ENCODE measurements at regions not wholly inside any gene's neighbourhood (a gene's known extent, or its start where the extent isn't known, plus 50 kb on each side); places are given as distances from the start of the nearest gene placed in this dataset.

- no peak for DNase-seq (ENCODE audit: low read depth in 2 of 2)
These were observed 65.3 kb upstream of the C14orf180 start for GRCh38 chr14:104514156-104514848.

GRCh38 chr14:104515059-104515810 is 64.3 kb upstream of the C14orf180 start:
- DNase-seq (ENCODE audit: low read depth in 2 of 2), result no peak

DNA sequence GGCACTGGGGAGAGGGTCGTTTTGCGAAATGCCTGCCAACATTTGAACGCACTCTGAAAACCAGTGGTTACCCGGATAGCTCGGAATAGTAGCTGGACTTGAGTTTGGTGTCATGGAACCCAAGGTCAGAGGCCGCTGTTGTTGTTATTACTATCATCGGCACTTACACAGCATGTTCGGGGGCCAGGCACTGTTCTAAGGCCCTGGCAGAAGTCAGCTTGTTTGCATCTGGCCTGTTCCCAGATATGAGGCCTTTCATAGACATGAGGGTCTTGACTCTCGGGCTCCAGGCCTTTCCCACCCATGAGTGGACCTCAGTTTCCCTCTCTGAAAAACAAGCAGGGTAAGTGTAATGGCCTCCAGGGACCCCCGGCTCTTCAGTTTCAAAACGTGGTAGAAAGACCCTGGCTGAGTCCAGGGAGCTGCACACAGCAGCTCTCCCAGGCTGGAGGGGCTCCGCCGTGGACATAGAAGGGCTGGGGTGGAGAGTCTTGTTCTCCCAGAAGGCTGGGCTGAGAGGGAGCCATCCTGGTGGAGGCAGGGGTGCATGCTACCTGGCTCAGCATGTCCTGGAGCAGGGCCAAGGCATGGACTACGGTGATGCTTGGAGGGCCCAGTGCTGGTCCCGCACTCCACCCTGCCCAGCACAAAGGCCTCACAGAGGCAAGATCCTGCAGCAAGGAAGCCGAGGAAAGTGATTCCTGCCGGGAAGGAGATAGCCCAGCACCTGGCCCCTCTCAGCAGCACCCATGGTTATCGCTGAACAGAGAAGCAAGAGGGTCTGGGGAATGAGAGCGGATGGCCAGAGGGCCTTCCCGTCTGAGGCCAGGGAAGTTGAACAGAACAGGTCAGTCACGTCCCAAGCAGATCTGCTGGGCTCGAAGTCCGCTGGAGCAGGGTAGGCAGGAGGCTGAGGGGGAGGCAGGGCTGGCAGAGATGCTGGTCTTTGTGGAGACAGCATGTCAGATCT is 63.5 kb upstream of the C14orf180 start:
- DNase-seq (ENCODE audit: low read depth in 2 of 2), result no peak

- DNase-seq (ENCODE audit: low read depth in 2 of 2), result no peak
These were observed 62.7 kb upstream of the C14orf180 start for GRCh38 chr14:104516906-104517305.

DNA sequence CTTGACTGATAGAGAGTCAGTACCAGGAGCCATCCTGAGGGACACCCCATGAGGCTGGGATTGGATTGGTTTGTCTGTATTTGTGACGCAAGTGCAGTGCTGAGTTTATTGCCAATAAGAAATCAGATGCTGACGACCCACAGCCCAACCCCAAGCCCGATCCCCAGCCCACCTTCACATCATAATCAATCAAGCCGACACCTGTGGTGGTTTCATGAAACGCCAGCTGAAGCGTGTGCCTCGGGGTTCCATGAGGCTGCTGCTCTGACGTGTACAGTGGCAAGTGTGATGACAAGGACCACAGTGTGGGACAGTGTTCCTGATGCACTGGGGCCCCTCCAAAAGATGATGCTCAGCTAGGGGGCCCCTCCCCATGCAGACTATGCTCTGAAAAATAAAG is 62.1 kb upstream of the C14orf180 start:
- DNase-seq (ENCODE audit: low read depth in 2 of 2), result no peak

GRCh38 chr14:104517867-104518266 is 61.7 kb upstream of the C14orf180 start:
- no peak for DNase-seq (ENCODE audit: low read depth in 2 of 2)

DNA sequence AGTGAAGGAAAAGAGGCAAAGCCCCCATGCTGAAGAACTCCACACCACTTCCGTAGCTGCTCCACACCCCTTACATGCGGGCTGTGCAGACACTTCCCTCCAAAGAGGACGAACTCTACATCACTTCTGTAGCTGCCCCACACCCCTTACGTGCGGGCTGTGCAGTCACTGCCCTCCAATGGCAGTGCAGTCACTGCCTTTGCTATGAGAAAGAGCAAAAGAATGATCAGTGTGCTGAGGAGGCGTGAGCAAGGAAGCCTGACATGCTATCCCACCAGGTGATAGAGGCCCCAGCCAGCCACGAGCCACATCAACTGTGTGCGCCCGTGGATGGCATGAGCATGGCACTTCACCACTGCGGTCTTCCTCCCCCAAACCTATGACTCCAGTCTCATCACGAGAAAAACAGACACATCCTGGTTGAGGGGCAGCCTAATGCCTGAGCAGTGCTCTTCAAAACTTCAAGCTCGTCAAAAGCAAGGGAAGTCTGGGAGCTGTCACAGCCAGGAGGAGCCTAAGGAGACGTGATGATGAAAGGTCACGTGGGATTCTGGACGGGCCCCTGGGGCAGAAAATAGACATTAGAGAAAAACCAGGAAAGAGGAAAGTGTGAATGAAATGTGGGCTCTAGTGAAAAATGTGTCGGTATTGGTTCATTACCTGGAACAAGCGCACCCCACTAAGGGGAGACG is 60.8 kb upstream of the C14orf180 start:
- no peak for DNase-seq (ENCODE audit: low read depth in 2 of 2)

- no peak for DNase-seq (ENCODE audit: low read depth in 2 of 2)
These were observed 59.8 kb upstream of the C14orf180 start for GRCh38 chr14:104519721-104520120.

DNA sequence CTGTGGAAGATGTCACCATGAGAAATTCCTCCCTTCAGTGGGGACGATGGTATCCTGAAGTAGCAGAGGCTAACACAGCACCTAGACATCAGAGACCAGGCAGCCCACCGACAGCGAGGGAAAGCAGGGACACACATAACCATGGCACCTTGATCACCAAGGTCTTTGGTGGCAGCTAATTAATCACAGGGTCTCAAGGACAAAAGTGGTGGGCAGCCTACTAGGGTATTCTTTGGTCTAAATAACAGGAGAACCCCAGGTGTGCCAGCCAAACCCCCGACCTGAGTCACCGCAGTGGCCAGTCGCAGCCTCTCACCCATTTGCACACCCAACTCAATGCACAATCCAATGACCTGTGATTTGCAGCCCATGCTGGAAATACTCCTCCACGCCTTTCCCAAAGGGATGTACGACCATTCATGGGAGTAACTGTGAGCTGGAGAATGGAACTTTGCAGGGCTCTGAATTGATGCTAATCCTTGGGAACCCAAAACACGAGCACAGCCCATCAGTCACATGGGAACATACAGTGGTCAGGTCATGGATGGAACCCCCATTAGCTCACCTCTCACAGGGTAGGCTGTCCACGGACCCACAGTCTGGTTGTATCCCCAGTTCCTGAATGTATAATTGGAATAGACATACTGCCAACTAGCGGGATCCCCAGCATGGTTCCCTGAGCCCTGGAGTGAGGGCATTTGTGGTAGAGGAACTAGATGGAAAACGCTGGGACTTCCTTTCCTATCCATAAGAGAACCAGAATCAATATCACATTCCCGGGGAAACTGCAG is 58.7 kb upstream of the C14orf180 start:
- DNase-seq (ENCODE audit: low read depth in 2 of 2), result no peak

- DNase-seq (ENCODE audit: low read depth in 2 of 2), result no peak
These were observed 57.5 kb upstream of the C14orf180 start for GRCh38 chr14:104521816-104522745.

- DNase-seq (ENCODE audit: low read depth in 2 of 2), result no peak
These were observed 56.5 kb upstream of the C14orf180 start for GRCh38 chr14:104522926-104523545.

GRCh38 chr14:104523546-104523935 is 56.0 kb upstream of the C14orf180 start:
- no peak for DNase-seq (ENCODE audit: low read depth in 2 of 2)

DNA sequence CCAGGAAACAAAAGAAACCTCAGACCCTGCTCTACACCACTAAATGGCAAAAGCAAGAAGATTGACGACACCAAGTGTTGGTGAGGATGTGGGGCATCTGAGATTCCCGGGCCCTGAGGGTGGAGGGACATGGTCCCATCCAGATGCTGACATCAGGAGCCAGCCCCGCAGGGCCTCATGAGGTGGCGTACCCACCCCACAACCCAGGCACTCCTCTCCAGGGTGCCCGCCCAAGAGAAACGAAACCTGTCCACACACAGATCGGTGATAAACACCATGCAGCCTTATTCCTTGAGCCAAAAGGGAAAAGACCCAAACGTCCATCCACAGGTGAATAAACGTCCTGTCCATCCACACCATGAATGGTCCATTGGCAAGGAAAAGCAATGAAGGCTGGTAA is 54.8 kb upstream of the C14orf180 start:
- no peak for DNase-seq (ENCODE audit: low read depth in 2 of 2)

DNA sequence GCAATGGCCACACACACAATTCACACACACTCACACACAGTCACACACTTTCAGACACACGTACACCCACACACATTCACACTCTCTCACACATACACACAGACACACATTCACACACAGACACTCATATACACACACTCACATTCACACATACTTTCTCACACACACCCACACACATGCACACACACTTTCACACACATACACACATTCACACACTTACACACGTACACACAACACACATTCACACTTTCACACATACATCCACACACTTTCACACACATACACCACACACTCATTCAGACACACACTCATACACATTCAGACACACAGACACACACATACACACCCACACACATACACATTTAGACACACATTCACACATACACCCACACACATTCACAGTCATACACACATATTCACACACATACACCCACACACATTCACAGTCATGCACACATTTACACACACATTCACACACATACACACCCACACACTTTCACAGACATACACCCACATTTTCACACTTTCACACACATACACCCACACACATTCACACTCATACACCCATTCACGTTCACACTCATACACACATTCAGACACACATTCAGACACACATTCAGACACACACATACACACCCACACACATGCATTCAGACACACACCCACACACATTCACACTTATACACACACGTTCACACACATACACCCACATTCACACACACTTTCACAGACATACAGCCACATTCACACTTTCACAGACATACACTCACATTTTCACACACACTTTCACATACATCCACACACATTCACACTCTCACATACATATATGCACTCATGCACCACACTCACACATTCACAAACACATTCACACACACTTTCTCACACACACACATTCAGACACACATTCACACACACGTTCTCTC is 52.6 kb upstream of the C14orf180 start:
- DNase-seq (ENCODE audit: low read depth in 2 of 2), result no peak

GRCh38 chr14:104527857-104528459 is 51.6 kb upstream of the C14orf180 start:
- DNase-seq (ENCODE audit: low read depth in 2 of 2), result no peak

- no peak for DNase-seq (ENCODE audit: low read depth in 2 of 2)
These were observed 51.1 kb upstream of the C14orf180 start for GRCh38 chr14:104528496-104528895.
